Liver (tissue), 8 donors: ENCODE measurements at regions not wholly inside any gene's neighbourhood (a gene's known extent, or its start where the extent isn't known, plus 50 kb on each side); places are given as distances from the start of the nearest gene placed in this dataset.
"Not testable (repeated sequence)": the region's sequence is repeated elsewhere in the genome, so short reads cannot be mapped to it uniquely, and the experiment has no call there.

Experiments
- DNase-seq: peaks from one replicate; pipeline ENCODE4 v3.0.0-alpha.2; 2017; ENCODE audit warnings: low spot score
- H3K27ac ChIP-seq, 2 donors: one replicate each; pipeline ENCODE4 v1.7.0; 2013; ENCODE audit warnings: inconsistent platforms in 2 of 2, low read length in 2 of 2, control low read depth in 1 of 2, low read depth in 1 of 2, mild to moderate bottlenecking in 1 of 2
- H3K27me3 ChIP-seq, 4 donors: one replicate each; pipeline versions ENCODE4 v1.6.1 to v1.7.0; 2013; ENCODE audit warnings: low read length in 3 of 4, inconsistent platforms in 1 of 4, mild to moderate bottlenecking in 1 of 4, moderate library complexity in 1 of 4; ENCODE audit not compliant: control insufficient read depth in 4 of 4, insufficient read depth in 4 of 4
- H3K36me3 ChIP-seq, 4 donors: one replicate each; pipeline versions ENCODE4 v1.6.1 to v1.7.0; 2013; ENCODE audit warnings: low read length in 3 of 4, mild to moderate bottlenecking in 3 of 4, low read depth in 1 of 4, moderate library complexity in 1 of 4; ENCODE audit not compliant: control insufficient read depth in 4 of 4, insufficient read depth in 3 of 4
- H3K4me1 ChIP-seq, 4 donors: one replicate each; pipeline versions ENCODE4 v1.6.1 to v1.7.0; 2013; ENCODE audit warnings: low read length in 3 of 4, mild to moderate bottlenecking in 3 of 4, moderate library complexity in 1 of 4; ENCODE audit not compliant: control insufficient read depth in 4 of 4, insufficient read depth in 4 of 4
- H3K4me3 ChIP-seq, 3 donors: one replicate each; pipeline versions ENCODE4 v1.6.1 to v1.7.0; 2013; ENCODE audit warnings: low read length in 3 of 3, control low read depth in 1 of 3, low read depth in 1 of 3, mild to moderate bottlenecking in 1 of 3
- H3K9ac ChIP-seq, 2 donors: one replicate each; pipeline ENCODE4 v1.7.0; 2013; ENCODE audit warnings: low read length in 2 of 2, mild to moderate bottlenecking in 2 of 2, moderate library complexity in 2 of 2, control low read depth in 1 of 2, low read depth in 1 of 2
- H3K9me3 ChIP-seq, 4 donors: one replicate each; pipeline versions ENCODE4 v1.6.1 to v1.7.0; 2013; ENCODE audit warnings: low read length in 3 of 4; ENCODE audit not compliant: control insufficient read depth in 4 of 4
- EGR1 ChIP-seq, 2 donors: IDR thresholded peaks; 2 replicates each; pipeline ENCODE4 v1.6.1; 2016 to 2018; ENCODE audit warnings: antibody characterized with exemption in 2 of 2, low read depth in 2 of 2
- FOXA1 ChIP-seq: IDR thresholded peaks from 2 replicates; pipeline ENCODE4 v1.6.1; 2016; ENCODE audit warnings: antibody characterized with exemption
- HNF4A ChIP-seq, 2 donors: conservative IDR thresholded peaks; 2 replicates each; pipeline ENCODE4 v1.6.1; 2016; ENCODE audit warnings: antibody characterized with exemption in 2 of 2, mild to moderate bottlenecking in 2 of 2
- HNF4G ChIP-seq: IDR thresholded peaks from 2 replicates; pipeline ENCODE4 v1.6.1; 2016; ENCODE audit warnings: antibody characterized with exemption
- JUND ChIP-seq, 2 donors: IDR thresholded peaks; 2 replicates each; pipeline ENCODE4 v1.6.1; 2016; ENCODE audit warnings: antibody characterized with exemption in 2 of 2
- MAX ChIP-seq: IDR thresholded peaks from 2 replicates; pipeline ENCODE4 v1.6.1; 2016; ENCODE audit warnings: antibody characterized with exemption
- NR2F2 ChIP-seq: IDR thresholded peaks from 2 replicates; pipeline ENCODE4 v1.6.1; 2016; ENCODE audit warnings: antibody characterized with exemption
- RAD21 ChIP-seq, 2 donors: IDR thresholded peaks; 2 replicates each; pipeline ENCODE4 v1.6.1; 2016; ENCODE audit warnings: antibody characterized with exemption in 2 of 2, mild to moderate bottlenecking in 2 of 2
- RXRA ChIP-seq, 2 donors: IDR thresholded peaks; 2 replicates each; pipeline ENCODE4 v1.6.1; 2017 to 2018; ENCODE audit warnings: antibody characterized with exemption in 2 of 2, mild to moderate bottlenecking in 1 of 2
- SP1 ChIP-seq: IDR thresholded peaks from 2 replicates; pipeline ENCODE4 v1.6.1; 2018; ENCODE audit warnings: antibody characterized with exemption, mild to moderate bottlenecking
- TAF1 ChIP-seq: conservative IDR thresholded peaks from 2 replicates; pipeline ENCODE4 v1.6.1; 2016; ENCODE audit warnings: antibody characterized with exemption, mild to moderate bottlenecking
- WGBS: extraction: QIAGEN DNeasy Blood & Tissue Kit; methylation state at CpG from one replicate; pipeline ENCODE4 v1.1.7; 2013; 5-methylcytosine and 5-hydroxymethylcytosine counted together
- TF ChIP-seq, protein P1 (sequence below): fragments of 150-350 bp; IDR thresholded peaks from 2 replicates; pipeline ENCODE4 v1.5.1; 2017; ENCODE audit warnings: improper control_type of control experiment, low read depth, low read length; ENCODE audit not compliant: missing input control
- TF ChIP-seq, protein P2 (sequence below): IDR thresholded peaks from 2 replicates; pipeline ENCODE4 v1.6.1; 2016; ENCODE audit warnings: antibody characterized with exemption
- donor health status: healthy.
- donor health status: healthy.
- donor health status: healthy.
- donor health status: healthy.
- donor health status: healthy.

GRCh38 chr15:59791079-59791478 lies 102.0 kb upstream of the BNIP2 start:
- no peak overlapping the region for H3K27ac ChIP-seq
- DNase-seq: no peak
- H3K4me3 ChIP-seq: no peak overlapping the region
- no peaks in the 10 kb centered on the region for H3K36me3 ChIP-seq
- no peak for TF ChIP-seq NR2F2
- peaks cover 0 to 3% (median 0%) of the 10 kb centered on the region in 4 donors for H3K27me3 ChIP-seq
- H3K9ac ChIP-seq: no peak overlapping the region
- 83% methylated on average over 5 of the region's 5 CpGs for WGBS
- no peaks in the 10 kb centered on the region for H3K4me1 ChIP-seq
- H3K9me3 ChIP-seq: no peaks in the 10 kb centered on the region

GRCh38 chr15:59786466-59786865 lies 97.3 kb upstream of the BNIP2 start:
- not testable (repeated sequence) for H3K4me3 ChIP-seq, H3K9ac ChIP-seq, H3K9me3 ChIP-seq, DNase-seq, H3K27me3 ChIP-seq, H3K4me1 ChIP-seq, H3K36me3 ChIP-seq, H3K27ac ChIP-seq
- WGBS: 97% methylated on average over 3 of the region's 3 CpGs

DNA sequence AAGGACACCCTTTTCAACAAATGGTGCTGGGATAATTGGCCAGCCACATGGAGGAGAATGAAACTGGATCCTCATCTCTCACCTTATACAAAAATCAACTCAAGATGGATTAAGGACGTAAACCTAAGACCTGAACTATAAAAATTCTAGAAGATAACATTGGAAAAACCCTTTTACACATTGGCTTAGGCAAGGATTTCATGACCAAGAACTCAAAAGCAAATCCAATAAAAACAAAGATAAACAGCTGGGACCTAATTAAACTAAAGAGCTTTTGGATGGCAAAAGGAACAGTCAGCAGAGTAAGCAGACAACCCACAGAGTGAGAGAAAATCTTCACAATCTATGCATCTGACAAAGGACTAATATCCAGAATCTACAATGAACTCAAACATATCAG lies 96.9 kb upstream of the BNIP2 start:
- not testable (repeated sequence) for H3K27ac ChIP-seq, H3K36me3 ChIP-seq, H3K4me3 ChIP-seq, H3K4me1 ChIP-seq, H3K27me3 ChIP-seq, DNase-seq, H3K9me3 ChIP-seq, H3K9ac ChIP-seq
- WGBS: 93% methylated on average over 1 of the region's 1 CpG

DNA sequence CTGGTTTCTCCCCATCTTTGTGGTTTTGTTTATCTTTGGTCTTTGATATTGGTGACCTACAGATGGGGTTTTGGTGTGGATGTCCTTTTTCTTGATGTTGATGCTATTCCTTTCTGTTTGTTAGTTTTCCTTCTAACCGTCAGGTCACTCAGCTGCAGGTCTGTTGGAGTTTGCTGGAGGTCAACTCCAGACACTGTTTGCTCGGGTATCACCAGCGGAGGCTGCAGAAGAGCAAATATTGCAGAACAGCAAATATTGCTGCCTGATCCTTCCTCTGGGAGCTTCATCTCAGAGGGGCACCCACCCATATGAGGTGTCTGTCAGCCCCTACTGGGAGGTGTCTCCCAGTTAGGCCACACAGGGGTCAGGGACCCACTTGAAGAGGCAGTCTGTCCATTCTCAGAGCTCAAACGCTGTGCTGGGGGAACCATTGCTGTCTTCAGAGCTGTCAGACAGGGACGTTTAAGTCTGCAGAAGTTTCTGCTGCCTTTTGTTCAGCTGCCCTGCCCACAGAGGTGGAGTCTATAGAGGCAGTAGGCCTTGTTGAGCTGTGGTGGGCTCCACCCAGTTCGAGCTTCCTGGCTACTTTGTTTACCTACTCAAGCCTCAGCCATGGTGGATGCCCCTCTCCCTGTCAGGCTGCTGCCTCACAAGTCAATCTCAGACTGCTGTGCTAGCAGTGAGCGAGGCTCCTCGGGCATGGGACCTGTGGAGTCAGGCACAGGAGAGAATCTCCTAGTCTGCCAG lies 94.8 kb upstream of the BNIP2 start:
- not testable (repeated sequence) for DNase-seq, H3K4me3 ChIP-seq
- WGBS: 43% methylated on average over 8 of the region's 8 CpGs

GRCh38 chr15:59779110-59779509 lies 90.0 kb upstream of the BNIP2 start:
- H3K9me3 ChIP-seq: no peaks in the 10 kb centered on the region
- 99% methylated on average over 1 of the region's 1 CpG for WGBS
- H3K4me1 ChIP-seq: peaks cover under 1 to 3% (median 3%) of the 10 kb centered on the region in 4 donors
- TF ChIP-seq SP1 (no peak), NR2F2 (no peak), RAD21 (IDR thresholded peaks at IDR 0.05) (no peak), EGR1 (IDR thresholded peaks at IDR 0.05; ENCODE audit: low read depth in 2 of 2) (no peak), JUND (IDR thresholded peaks at IDR 0.05) (no peak), HNF4A (conservative IDR thresholded peaks at IDR 0.05) (no peak), FOXA1 (no peak), RXRA (IDR thresholded peaks at IDR 0.05) (no peak), HNF4G (no peak), TAF1 (no peak), MAX (no peak)
- TF ChIP-seq, protein P1, sequence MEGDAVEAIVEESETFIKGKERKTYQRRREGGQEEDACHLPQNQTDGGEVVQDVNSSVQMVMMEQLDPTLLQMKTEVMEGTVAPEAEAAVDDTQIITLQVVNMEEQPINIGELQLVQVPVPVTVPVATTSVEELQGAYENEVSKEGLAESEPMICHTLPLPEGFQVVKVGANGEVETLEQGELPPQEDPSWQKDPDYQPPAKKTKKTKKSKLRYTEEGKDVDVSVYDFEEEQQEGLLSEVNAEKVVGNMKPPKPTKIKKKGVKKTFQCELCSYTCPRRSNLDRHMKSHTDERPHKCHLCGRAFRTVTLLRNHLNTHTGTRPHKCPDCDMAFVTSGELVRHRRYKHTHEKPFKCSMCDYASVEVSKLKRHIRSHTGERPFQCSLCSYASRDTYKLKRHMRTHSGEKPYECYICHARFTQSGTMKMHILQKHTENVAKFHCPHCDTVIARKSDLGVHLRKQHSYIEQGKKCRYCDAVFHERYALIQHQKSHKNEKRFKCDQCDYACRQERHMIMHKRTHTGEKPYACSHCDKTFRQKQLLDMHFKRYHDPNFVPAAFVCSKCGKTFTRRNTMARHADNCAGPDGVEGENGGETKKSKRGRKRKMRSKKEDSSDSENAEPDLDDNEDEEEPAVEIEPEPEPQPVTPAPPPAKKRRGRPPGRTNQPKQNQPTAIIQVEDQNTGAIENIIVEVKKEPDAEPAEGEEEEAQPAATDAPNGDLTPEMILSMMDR: no peak
- TF ChIP-seq, protein P2, sequence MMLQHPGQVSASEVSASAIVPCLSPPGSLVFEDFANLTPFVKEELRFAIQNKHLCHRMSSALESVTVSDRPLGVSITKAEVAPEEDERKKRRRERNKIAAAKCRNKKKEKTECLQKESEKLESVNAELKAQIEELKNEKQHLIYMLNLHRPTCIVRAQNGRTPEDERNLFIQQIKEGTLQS: no peak
- no peak overlapping the region for H3K9ac ChIP-seq
- H3K27ac ChIP-seq: no peak overlapping the region
- no peak for DNase-seq
- no peak overlapping the region for H3K4me3 ChIP-seq
- H3K27me3 ChIP-seq: no peaks in the 10 kb centered on the region
- no peaks in the 10 kb centered on the region for H3K36me3 ChIP-seq

More for the DNA sequence above, 94.8 kb upstream of the BNIP2 start:
- TF ChIP-seq RXRA (IDR thresholded peaks at IDR 0.05) (peak; percentile 77 to 91), RAD21 (IDR thresholded peaks at IDR 0.05) (peak in 1 of 2 donors; percentile 24), SP1 (peak; percentile 41), FOXA1 (peak; percentile 17), HNF4A (conservative IDR thresholded peaks at IDR 0.05) (peak in 1 of 2 donors; percentile 52)
- H3K9me3 ChIP-seq, H3K27ac ChIP-seq, H3K9ac ChIP-seq, H3K27me3 ChIP-seq, H3K4me1 ChIP-seq, H3K36me3 ChIP-seq: not testable (repeated sequence)
